Osteoblast (primary cell): ENCODE measurements at regions not wholly inside any gene's neighbourhood (a gene's known extent, or its start where the extent isn't known, plus 50 kb on each side); places are given as distances from the start of the nearest gene placed in this dataset.

Experiments
- DNase-seq: peaks from one replicate; pipeline ENCODE4 v3.0.0; 2011; ENCODE audit warnings: low spot score, mixed read lengths; ENCODE audit not compliant: insufficient read length; ENCODE audit errors: missing footprints
- H2AFZ ChIP-seq: 2 replicates; pipeline ENCODE4 v1.6.0; 2011; ENCODE audit warnings: mild to moderate bottlenecking, low read length
- H3K27ac ChIP-seq: 2 replicates; pipeline ENCODE4 v1.5.1; 2011; ENCODE audit warnings: mild to moderate bottlenecking, low read depth, low read length, moderate library complexity
- H3K27me3 ChIP-seq: 2 replicates; pipeline ENCODE4 v1.6.0; 2012; ENCODE audit warnings: mild to moderate bottlenecking, control low read depth, inconsistent platforms, low read length, moderate library complexity; ENCODE audit not compliant: insufficient read depth
- H3K36me3 ChIP-seq: 2 replicates; pipeline ENCODE4 v1.5.1; 2011; ENCODE audit warnings: mild to moderate bottlenecking, low read length, control low read depth, moderate library complexity; ENCODE audit not compliant: insufficient read depth
- H3K4me1 ChIP-seq: 2 replicates; pipeline ENCODE4 v1.5.1; 2011; ENCODE audit warnings: mild to moderate bottlenecking, low read length, control low read depth, moderate library complexity; ENCODE audit not compliant: insufficient read depth
- H3K4me2 ChIP-seq: 2 replicates; pipeline ENCODE4 v1.6.0; 2011; ENCODE audit warnings: mild to moderate bottlenecking, low read length; ENCODE audit not compliant: insufficient read depth
- H3K4me3 ChIP-seq: fragments of 200-600 bp; sonication (generic); 3 replicates; pipeline ENCODE4 v1.5.1; 2012; ENCODE audit warnings: mild to moderate bottlenecking, low read length, inconsistent platforms; ENCODE audit not compliant: insufficient read depth
- H3K79me2 ChIP-seq: 2 replicates; pipeline ENCODE4 v1.6.0; 2012; ENCODE audit warnings: mild to moderate bottlenecking, low read length, control low read depth, inconsistent platforms; ENCODE audit not compliant: insufficient read depth
- H3K9me3 ChIP-seq: 2 replicates; pipeline ENCODE4 v1.5.1; 2011; ENCODE audit warnings: low read depth, low read length, control low read depth
- H4K20me1 ChIP-seq: 2 replicates; pipeline ENCODE4 v1.6.0; 2012; ENCODE audit warnings: mild to moderate bottlenecking, low read length, control low read depth; ENCODE audit not compliant: insufficient read depth
- CTCF ChIP-seq: IDR thresholded peaks from 2 replicates; pipeline ENCODE4 v1.5.1; 2011; ENCODE audit warnings: mild to moderate bottlenecking, low read depth, low read length, moderate library complexity; ENCODE audit errors: extremely low read depth

- peaks cover 44% of the 10 kb centered on the region for H3K4me1 ChIP-seq
- H3K9me3 ChIP-seq: no peaks in the 10 kb centered on the region
- peaks cover 20% of the 10 kb centered on the region for H3K79me2 ChIP-seq
- peak; percentile 67 for DNase-seq
- H3K27ac ChIP-seq: peak overlapping the region; percentile 86
- peak overlapping the region; percentile 57 for H3K4me3 ChIP-seq
- no peaks in the 10 kb centered on the region for H3K27me3 ChIP-seq
- H3K4me2 ChIP-seq: peak overlapping the region; percentile 79
- no peak for TF ChIP-seq CTCF
- no peaks in the 10 kb centered on the region for H4K20me1 ChIP-seq
- H3K36me3 ChIP-seq: no peaks in the 10 kb centered on the region
- H2AFZ ChIP-seq: peak overlapping the region; percentile 30
Measured at GRCh38 chr9:21591221-21592062, 109.3 kb upstream of the IFNE start.

GRCh38 chr9:21592063-21592338 is 109.9 kb upstream of the IFNE start:
- H2AFZ ChIP-seq: peak overlapping the region; percentile 30
- peaks cover 20% of the 10 kb centered on the region for H3K79me2 ChIP-seq
- no peaks in the 10 kb centered on the region for H3K27me3 ChIP-seq
- H4K20me1 ChIP-seq: no peaks in the 10 kb centered on the region
- peak overlapping the region; percentile 79 for H3K4me2 ChIP-seq
- H3K9me3 ChIP-seq: no peaks in the 10 kb centered on the region
- H3K4me3 ChIP-seq: peak overlapping the region; percentile 29
- H3K36me3 ChIP-seq: no peaks in the 10 kb centered on the region
- no peak for DNase-seq
- no peak for TF ChIP-seq CTCF
- H3K4me1 ChIP-seq: peaks cover 42% of the 10 kb centered on the region
- H3K27ac ChIP-seq: peak overlapping the region; percentile 86

- no peak overlapping the region for H3K4me3 ChIP-seq
- no peaks in the 10 kb centered on the region for H3K27me3 ChIP-seq
- H3K79me2 ChIP-seq: no peaks in the 10 kb centered on the region
- H4K20me1 ChIP-seq: no peaks in the 10 kb centered on the region
- no peak overlapping the region for H3K4me2 ChIP-seq
- H3K27ac ChIP-seq: no peak overlapping the region
- peaks cover 7% of the 10 kb centered on the region for H3K4me1 ChIP-seq
- DNase-seq: no peak
- no peaks in the 10 kb centered on the region for H3K9me3 ChIP-seq
- peak overlapping the region; percentile 3 for H2AFZ ChIP-seq
- no peak for TF ChIP-seq CTCF
- H3K36me3 ChIP-seq: no peaks in the 10 kb centered on the region
Measured at GRCh38 chr9:21597284-21597683, 115.2 kb upstream of the IFNE start.

GRCh38 chr9:21598749-21599148 is 116.6 kb upstream of the IFNE start:
- no peaks in the 10 kb centered on the region for H3K9me3 ChIP-seq
- H3K79me2 ChIP-seq: no peaks in the 10 kb centered on the region
- H3K4me2 ChIP-seq: no peak overlapping the region
- H4K20me1 ChIP-seq: no peaks in the 10 kb centered on the region
- H3K36me3 ChIP-seq: no peaks in the 10 kb centered on the region
- H3K4me1 ChIP-seq: no peaks in the 10 kb centered on the region
- H2AFZ ChIP-seq: no peak overlapping the region
- no peak overlapping the region for H3K27ac ChIP-seq
- TF ChIP-seq CTCF: no peak
- no peak overlapping the region for H3K4me3 ChIP-seq
- H3K27me3 ChIP-seq: no peaks in the 10 kb centered on the region
- DNase-seq: no peak
